Psoas muscle (tissue), 7 donors: ENCODE measurements at regions not wholly inside any gene's neighbourhood (a gene's known extent, or its start where the extent isn't known, plus 50 kb on each side); places are given as distances from the start of the nearest gene placed in this dataset.

ENCODE experiments used
- ATAC-seq, 4 donors: fragments of 200-7000 bp; cut with Tn5 transposase; one replicate each; pipeline ENCODE4 v1.9.1; 2020; ENCODE audit warnings: moderate library complexity in 3 of 4, mild to moderate bottlenecking in 2 of 4
- DNase-seq, 2 donors: peaks; one replicate each; pipeline ENCODE4 v3.0.0-alpha.2; 2020
- H3K27ac ChIP-seq: fragments of 200-600 bp; one replicate; pipeline ENCODE4 v1.8.0; 2022
- H3K27me3 ChIP-seq, 3 donors: fragments of 200-600 bp in 1 of 3; one replicate each; pipeline versions ENCODE4 v1.6.1 to v1.8.0; 2013 to 2022; ENCODE audit warnings: low read length in 2 of 3, mild to moderate bottlenecking in 2 of 3, moderate library complexity in 1 of 3; ENCODE audit not compliant: insufficient read depth in 3 of 3
- H3K36me3 ChIP-seq, 2 donors: fragments of 200-600 bp in 1 of 2; one replicate each; pipeline versions ENCODE4 v1.6.1 to v1.8.0; 2013 to 2022; ENCODE audit warnings: low read depth in 1 of 2, mild to moderate bottlenecking in 1 of 2, moderate library complexity in 1 of 2; ENCODE audit not compliant: insufficient read depth in 1 of 2
- H3K4me1 ChIP-seq: fragments of 200-600 bp; one replicate; pipeline ENCODE4 v1.8.0; 2022
- H3K4me3 ChIP-seq: fragments of 200-600 bp; one replicate; pipeline ENCODE4 v1.8.0; 2022; ENCODE audit warnings: mild to moderate bottlenecking
- H3K9me3 ChIP-seq: fragments of 200-600 bp; one replicate; pipeline ENCODE4 v1.8.0; 2022
- WGBS, 3 donors: extraction: QIAGEN DNeasy Blood & Tissue Kit; methylation state at CpG; one replicate each; pipeline versions ENCODE4 v1.1.6 to v1.1.7; 2013; 5-methylcytosine and 5-hydroxymethylcytosine counted together
- intact Hi-C, 2 donors: fragments of 100-400 bp; cut with DNase I; formaldehyde crosslinking; loops; one replicate each; pipeline versions ENCODE4 v1.11.0 to v1.14.2; 2022
- TF ChIP-seq, protein P1 (sequence below): fragments of 200-600 bp; IDR thresholded peaks from one replicate; pipeline ENCODE4 v1.8.0; 2022; ENCODE audit warnings: antibody characterized with exemption
- donor health status: healthy with polysubstance abuse.
- donor health status: DM: no; HTN: no; CAD: no; lungs with moderate emphysema.
- donor health status: Bipolar disorder and iron deficiency.
- donor health status: healthy.
- donor health status: DM: yes; HTN: yes; CAD: no.
- donor health status: DM: no; HTN: no; CAD: no.
- donor health status: DM: yes; HTN: yes; CAD: no.

DNA sequence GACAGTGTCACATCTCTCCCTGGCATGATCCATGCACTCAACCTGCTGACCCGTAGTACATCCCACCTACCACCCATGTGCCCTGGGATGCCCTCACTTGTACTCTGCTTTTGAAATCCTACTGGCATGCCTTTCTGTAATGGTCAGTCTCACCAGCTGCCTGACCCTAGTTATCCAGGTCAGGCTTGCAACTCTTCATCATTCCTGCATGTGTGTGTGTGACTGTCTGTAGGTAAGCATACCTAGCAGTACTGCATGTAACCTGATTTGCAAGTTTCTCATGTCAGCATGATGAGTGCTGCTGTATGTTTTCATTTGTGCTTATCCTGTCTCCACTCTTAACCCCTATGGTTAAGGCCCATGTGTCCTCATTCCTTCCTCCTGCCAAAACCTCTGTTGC lies 202.0 kb upstream of the MTNR1B start:
- DNase-seq (no peak), ATAC-seq (no peak)
- 76 to 85% (median 85%) methylated on average over 1 of the region's 1 CpG for WGBS, 3 donors
- TF ChIP-seq, protein P1, sequence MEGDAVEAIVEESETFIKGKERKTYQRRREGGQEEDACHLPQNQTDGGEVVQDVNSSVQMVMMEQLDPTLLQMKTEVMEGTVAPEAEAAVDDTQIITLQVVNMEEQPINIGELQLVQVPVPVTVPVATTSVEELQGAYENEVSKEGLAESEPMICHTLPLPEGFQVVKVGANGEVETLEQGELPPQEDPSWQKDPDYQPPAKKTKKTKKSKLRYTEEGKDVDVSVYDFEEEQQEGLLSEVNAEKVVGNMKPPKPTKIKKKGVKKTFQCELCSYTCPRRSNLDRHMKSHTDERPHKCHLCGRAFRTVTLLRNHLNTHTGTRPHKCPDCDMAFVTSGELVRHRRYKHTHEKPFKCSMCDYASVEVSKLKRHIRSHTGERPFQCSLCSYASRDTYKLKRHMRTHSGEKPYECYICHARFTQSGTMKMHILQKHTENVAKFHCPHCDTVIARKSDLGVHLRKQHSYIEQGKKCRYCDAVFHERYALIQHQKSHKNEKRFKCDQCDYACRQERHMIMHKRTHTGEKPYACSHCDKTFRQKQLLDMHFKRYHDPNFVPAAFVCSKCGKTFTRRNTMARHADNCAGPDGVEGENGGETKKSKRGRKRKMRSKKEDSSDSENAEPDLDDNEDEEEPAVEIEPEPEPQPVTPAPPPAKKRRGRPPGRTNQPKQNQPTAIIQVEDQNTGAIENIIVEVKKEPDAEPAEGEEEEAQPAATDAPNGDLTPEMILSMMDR: no peak
- H3K4me1 ChIP-seq: no peaks in the 10 kb centered on the region
- H3K36me3 ChIP-seq: no peaks in the 10 kb centered on the region
- intact Hi-C loops: no loop called here
- no peaks in the 10 kb centered on the region for H3K27me3 ChIP-seq
- H3K27ac ChIP-seq: no peak overlapping the region
- H3K4me3 ChIP-seq: no peak overlapping the region
- no peaks in the 10 kb centered on the region for H3K9me3 ChIP-seq

DNA sequence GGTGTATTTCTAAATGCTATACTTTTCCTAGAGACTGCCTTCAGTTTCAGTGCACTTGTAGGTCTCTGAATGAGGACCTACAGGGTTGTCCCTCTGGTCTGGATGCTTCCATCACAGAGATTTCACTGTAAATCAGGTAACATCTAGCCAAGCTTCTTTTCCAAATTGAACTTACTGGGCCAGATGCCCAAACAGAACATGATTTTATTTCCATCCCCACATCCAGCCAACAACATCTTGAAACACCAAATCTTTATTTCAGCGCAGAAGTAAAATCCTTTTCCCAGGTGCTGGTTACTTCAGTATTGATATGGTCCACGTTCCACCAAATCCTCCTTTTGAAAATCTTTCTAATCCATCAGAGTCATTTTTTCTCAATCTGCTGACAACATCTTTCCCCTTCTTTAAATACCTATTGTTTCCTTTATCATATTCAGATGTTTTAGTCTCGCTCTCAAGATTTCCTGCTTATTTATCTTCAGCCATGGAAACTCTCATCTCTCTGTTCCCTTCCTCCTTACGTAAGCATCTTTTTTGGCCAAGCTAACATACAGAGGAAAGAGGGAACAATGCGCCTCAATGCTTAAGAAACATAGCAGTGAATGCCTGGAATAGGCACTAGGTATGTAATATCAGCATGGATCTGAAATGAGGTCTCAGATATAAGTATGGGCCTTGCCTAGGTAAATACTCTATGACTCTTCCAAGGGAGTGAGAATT lies 201.2 kb upstream of the MTNR1B start:
- intact Hi-C loops: no loop called here
- no peak overlapping the region for H3K4me3 ChIP-seq
- H3K36me3 ChIP-seq: no peaks in the 10 kb centered on the region
- no peaks in the 10 kb centered on the region for H3K9me3 ChIP-seq
- TF ChIP-seq, protein P1: no peak
- WGBS, 3 donors: 89 to 92% (median 90%) methylated on average over 5 of the region's 5 CpGs
- no peak overlapping the region for H3K27ac ChIP-seq
- no peak for ATAC-seq
- DNase-seq: no peak
- H3K27me3 ChIP-seq: no peaks in the 10 kb centered on the region
- no peaks in the 10 kb centered on the region for H3K4me1 ChIP-seq

DNA sequence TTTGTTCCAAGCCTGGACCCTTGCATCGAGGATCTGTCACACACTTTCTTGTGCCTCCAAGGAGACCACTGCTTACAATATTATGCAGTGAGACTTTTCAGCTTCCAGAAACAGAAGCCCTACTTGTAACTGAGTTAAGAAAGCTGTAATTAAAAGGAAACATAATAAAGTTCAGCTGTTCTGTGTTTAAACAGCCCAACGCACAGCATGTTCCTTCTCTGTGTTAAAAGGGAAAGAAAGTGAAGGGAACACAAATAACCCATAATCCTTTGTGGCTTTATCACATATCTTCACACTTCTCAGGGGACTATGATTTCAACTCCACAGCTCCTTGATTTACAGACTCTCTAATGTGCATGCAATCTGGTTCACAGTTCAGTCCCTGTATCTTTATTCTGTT lies 200.3 kb upstream of the MTNR1B start:
- Histone ChIP-seq H3K27me3 (no peaks in the 10 kb centered on the region), H3K36me3 (no peaks in the 10 kb centered on the region), H3K9me3 (no peaks in the 10 kb centered on the region), H3K4me3 (no peak overlapping the region), H3K27ac (no peak overlapping the region), H3K4me1 (no peaks in the 10 kb centered on the region)
- no peak for DNase-seq
- TF ChIP-seq, protein P1: no peak
- 43 to 50% (median 48%) methylated on average over 2 of the region's 2 CpGs for WGBS, 3 donors
- intact Hi-C loops: no loop called here
- no peak for ATAC-seq

DNA sequence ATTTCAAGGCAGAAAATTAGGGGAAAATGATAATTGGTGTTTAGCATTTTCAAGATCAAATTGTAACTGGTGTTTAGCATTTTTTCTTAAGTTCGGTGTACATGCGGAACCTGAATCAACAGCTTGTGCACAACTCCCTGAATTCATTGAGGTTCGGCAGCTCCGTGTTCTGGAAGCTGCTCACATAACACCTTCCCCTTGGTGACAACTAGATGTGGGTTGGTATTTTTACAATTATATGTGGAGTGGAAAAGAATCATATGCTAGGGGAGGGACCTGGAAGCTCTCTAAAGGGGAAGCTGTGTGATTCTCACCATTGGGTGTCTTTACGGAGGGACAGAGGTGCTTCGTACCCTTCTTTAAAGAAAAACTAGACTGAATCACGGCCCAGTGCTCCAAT lies 199.0 kb upstream of the MTNR1B start:
- 92 to 94% (median 94%) methylated on average over 7 of the region's 7 CpGs for WGBS, 3 donors
- no peak overlapping the region for H3K4me3 ChIP-seq
- no peaks in the 10 kb centered on the region for H3K4me1 ChIP-seq
- H3K36me3 ChIP-seq: no peaks in the 10 kb centered on the region
- TF ChIP-seq, protein P1: no peak
- H3K27me3 ChIP-seq: no peaks in the 10 kb centered on the region
- no peaks in the 10 kb centered on the region for H3K9me3 ChIP-seq
- no peak overlapping the region for H3K27ac ChIP-seq
- DNase-seq (no peak), ATAC-seq (no peak)
- intact Hi-C loops: no loop called here

DNA sequence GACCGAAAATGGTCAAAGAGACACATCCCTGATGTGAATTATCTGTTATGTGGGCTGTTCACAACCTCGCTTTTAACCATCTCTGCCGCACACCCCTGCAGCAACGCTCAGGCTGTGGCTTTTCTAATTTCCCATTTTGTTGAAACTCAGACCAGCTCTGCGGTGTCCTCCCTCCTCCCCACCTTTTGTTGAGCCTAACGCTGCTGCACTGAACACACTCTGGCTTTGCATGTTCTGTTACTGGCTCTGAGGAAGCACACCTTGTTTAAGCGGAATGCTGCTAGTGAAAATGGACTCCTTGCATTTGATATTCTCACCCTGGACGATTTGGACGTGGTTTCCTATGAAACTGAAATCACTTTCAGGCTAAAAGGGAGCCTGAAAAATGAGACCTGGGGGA lies 198.5 kb upstream of the MTNR1B start:
- intact Hi-C loops: no loop called here
- DNase-seq (no peak), ATAC-seq (no peak)
- Histone ChIP-seq H3K27ac (no peak overlapping the region), H3K9me3 (no peaks in the 10 kb centered on the region), H3K36me3 (no peaks in the 10 kb centered on the region), H3K4me1 (no peaks in the 10 kb centered on the region), H3K4me3 (no peak overlapping the region), H3K27me3 (no peaks in the 10 kb centered on the region)
- TF ChIP-seq, protein P1: no peak
- WGBS, 3 donors: 74 to 77% (median 76%) methylated on average over 9 of the region's 9 CpGs
